ENCODE measurements at regions not wholly inside any gene's neighbourhood (a gene's known extent, or its start where the extent isn't known, plus 50 kb on each side); places are given as distances from the start of the nearest gene placed in this dataset.
"Not testable (repeated sequence)": the region's sequence is repeated elsewhere in the genome, so short reads cannot be mapped to it uniquely, and the experiment has no call there.

DNA sequence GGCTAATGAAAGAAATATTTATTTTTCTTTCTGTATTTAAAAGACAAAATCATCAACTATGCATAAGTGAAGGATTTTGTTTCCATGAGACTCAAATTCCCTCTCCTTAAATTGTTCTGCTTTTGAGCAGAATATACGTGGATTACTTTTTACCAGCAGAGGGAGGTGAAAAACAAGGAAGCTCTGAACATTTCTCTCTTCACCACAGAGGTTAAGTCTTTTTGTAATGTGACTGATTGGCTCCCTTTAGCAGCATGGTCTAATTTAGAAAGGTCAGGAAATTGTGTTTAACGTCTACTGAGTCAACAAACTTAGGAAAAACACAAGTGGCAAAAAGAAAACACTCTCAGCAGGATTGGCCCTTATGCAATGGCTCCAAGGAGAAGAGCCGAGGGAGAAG is 55.1 kb upstream of the F9 start:
- no peak for DNase-seq

DNA sequence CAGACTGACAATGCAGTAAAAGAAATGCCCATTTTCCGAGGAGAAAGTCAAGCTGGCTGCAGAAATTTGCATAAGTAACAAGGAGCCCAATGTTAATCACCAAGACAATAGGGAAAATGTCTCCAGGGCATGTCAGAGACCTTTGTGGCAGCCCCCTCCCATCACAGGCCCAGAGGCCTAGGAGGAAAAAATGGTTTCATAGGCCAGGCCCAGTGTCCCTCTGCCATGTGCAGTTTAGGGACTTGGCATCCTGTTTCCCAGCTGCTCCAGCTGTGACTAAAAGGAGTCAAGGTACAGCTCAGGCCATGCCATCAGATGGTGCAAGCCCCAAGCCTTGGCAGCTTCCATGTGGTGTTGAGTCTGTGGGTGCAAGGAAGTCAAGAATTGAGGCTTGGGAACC is 68.6 kb upstream of the F9 start:
- DNase-seq, result not testable (repeated sequence)

DNA sequence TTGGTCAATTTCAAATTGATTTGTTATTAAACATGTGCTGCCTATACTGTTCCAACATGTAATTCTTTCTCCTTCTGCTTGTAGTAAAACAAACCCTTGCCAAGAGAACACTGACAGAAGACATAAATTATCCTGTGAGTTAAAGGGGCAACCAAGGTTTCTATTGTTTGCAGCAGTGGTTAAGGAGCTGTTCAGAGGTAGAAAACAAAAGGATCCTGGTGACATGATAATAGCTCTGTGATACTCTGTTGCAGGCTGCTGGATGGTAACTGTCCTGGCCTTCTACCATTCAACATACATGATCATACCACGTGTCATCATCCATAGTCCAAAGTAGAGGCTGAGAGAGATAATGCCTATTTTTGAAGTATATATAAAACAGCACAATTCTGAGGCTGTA is 75.8 kb upstream of the F9 start:
- no peak for DNase-seq

DNA sequence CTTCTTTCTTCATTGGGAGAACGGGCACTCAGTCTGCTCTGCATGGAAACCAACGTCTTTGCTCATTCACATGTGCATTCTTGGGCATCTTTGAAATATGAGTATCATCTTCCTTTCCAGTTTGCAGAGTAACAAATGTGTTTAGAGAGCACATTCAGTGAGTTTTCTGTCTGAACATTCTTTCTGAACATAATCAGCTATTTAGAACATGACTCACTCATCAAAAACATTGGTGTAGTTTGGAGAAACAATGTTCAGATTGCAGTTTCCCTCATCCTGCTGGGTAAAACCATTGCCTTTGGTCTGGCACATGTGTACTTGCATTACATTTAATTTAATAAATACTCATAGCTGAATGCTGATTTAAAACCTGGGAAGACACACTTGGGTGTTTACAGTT is 81.5 kb upstream of the F9 start:
- no peak for DNase-seq

DNA sequence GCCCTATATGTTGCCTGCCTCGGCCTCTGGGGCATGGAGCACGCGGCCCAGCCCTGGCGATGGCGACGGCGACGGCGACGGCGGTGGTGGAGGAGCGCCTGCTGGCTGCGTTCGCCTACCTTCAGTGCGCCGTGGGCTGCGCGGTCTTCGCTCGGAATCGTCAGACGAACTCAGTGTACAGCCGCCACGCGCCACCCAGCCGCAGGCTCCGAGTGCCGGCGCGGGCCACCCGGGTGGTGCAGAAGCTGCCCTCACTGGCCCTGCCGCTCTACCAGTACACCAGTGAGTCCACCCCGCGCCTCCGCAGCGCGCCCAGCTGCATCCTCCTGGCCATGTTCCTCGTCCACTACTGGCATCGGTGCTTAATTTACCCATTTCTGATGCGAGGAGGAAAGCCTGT is 83.7 kb upstream of the F9 start:
- DNase-seq, result no peak

DNA sequence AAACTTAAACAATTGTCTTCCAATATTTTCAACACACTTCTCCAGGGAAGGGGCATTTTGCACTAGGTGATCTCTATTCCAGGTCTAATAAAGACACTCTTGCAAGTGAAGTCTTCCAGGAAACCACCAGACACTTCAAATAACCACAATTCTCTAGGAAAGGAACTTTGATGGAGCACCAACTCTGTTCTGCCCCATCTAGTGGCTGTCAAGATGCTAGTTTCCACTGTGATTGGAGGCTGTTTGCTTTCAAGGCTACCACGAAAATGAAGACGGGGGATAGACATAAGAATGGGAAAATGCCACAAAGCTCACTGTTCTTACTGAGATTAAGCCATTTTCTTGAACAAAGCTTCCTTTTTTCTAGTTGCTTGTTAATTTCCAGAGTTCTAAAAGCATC is 100.6 kb upstream of the F9 start:
- DNase-seq, result no peak

DNA sequence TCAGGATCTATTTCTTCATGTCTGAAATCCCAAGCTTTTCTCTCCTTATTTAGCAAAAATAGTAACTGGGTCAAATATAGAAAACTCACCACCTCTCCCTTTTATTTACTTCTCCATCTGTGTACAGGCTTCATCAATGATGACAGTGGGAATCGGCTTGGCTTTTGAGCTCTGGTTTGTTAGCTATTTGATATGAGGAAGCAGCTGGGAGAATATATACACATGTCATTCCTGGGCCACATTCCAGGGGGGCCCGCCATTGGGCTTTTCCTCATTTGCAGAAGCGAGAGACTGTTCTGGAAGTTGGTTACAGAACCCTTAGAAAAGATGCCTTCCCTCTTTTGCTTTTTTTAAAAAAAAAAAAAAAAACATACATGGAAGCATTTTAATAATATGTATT is 107.4 kb upstream of the F9 start:
- DNase-seq, result no peak

DNA sequence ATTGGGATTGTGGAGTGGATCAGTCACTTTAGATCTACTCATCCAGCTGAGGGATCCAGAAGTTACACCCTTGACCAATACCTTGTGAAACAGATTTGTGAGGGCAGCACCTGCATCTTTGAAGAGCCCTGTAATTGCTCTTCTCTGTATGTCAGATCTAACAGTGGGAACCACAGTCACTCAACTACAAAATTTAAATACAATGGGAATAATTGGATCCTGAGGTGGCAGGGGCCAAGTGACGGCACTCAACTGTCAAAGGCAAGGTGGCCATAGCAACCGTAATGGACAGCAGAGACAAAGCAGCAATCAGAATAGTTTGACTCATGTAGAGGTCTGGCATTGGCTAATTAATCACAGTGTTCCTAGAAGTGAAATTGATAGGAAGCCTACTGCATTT is 132.3 kb upstream of the F9 start:
- not testable (repeated sequence) for DNase-seq

DNA sequence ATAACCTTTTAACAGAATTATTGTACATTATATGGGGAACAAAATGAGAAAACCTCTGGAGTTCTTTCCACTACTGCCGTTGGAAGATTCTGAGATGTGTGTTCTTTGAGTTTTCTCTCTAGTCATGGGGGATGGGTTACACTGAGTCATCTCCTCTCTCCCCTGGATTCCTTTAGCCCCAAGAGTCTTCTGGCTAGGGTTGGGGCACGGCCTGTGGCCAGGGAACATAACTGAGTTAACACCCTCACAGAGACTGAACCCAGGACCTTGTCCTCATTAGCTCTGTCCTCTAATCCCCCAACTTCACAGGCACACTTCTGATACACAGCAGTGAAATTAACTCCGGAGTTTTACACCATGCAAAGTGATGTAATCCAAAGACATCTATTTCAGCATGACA is 142.3 kb upstream of the F9 start:
- no peak for DNase-seq

DNA sequence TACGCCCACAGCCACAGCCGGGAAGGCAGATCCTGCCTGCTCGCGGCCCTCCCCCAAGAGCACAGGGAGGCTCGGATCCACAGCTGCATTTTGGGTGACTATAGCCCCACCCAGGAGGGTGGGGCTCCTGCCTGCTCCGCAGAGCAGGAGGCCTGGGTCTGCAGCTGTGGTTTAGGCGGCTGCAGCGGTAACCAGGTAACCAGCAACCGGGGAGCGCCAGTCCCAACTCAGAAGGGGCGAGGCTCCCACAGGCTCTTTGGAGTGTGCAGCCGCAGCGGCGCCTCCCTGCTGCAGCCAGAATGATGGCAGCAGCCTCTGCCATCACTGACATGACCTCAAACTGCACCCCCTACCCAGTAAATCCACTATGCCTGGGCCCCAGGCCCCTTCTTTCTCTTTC is 148.0 kb upstream of the F9 start:
- no peak for DNase-seq

DNA sequence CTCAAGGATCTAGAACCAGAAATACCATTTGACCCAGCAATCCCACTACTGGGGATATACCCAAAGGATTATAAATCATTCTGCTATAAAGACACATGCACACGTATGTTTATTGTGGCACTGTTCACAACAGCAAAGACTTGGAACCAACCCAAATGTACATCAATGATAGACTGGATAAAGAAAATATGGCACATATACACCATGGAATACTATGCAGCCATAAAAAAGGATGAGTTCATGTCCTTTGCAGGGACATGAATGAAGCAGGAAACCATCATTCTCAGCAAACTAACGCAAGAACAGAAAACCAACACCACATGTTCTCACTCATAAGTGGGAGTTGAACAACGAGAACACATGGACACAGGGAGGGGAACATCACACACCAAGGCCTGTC is 154.0 kb upstream of the F9 start:
- DNase-seq, result not testable (repeated sequence)

DNA sequence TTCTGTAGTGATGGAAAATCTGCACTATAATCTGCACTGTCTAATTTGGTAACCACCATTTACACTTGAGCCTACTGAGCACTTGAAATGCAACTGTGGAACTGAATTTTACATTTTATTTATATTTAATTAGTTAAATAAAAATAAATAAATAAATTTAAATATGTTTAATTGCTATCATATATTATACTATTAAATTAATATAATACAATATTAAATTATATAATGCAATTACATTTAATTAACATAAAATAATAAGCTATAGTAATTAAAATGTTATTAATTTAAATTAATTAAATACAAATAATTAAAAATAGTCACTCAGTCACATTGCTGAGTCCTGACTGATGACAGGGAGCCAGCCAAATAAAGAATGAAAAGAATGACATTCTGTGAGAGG is 170.2 kb upstream of the F9 start:
- no peak for DNase-seq

DNA sequence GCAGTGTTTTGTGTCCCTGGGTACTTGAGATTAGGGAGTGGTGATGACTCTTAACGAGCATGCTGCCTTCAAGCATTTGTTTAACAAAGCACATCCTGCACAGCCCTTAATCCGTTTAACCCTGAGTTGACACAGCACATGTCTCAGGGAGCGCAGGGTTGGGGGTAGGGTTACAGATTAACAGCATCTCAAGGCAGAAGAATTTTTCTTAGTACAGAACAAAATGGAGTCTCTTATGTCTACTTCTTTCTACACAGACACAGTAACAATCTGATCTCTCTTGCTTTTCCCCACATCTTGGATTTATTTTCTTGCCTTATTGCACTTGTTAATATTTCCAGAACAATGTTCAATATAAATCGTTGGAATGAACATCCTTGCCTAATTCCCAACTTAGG is 187.9 kb upstream of the F9 start:
- not testable (repeated sequence) for DNase-seq

DNA sequence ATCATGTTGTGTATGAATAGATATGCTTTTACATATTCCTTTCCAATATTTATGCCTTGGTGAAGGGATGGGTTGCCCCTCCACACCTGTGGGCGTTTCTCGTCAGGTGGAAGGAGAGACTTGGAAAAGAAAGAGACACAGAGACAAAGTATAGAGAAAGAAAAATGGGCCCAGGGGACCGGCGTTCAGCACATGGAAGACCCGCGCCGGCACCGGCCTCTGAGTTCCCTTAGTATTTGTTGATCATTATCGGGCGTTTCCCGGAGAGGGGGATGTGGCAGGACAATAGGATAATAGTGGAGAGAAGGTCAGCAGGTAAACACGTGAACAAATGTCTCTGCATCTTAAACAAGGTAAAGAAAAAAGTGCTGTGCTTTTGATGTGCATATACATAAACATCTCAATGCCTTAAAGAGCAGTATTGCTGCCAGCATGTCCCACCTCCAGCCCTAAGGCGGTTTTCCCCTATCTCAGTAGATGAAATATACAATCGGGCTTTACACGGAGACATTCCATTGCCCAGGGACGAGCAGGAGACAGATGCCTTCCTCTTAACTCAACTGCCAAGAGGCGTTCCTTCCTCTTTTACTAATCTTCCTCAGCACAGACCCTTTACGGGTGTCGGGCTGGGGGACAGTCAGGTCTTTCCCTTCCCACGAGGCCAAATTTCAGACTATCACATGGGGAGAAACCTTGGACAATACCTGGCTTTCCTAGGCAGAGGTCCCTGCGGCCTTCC is 188.5 kb upstream of the F9 start:
- DNase-seq, result not testable (repeated sequence)

DNA sequence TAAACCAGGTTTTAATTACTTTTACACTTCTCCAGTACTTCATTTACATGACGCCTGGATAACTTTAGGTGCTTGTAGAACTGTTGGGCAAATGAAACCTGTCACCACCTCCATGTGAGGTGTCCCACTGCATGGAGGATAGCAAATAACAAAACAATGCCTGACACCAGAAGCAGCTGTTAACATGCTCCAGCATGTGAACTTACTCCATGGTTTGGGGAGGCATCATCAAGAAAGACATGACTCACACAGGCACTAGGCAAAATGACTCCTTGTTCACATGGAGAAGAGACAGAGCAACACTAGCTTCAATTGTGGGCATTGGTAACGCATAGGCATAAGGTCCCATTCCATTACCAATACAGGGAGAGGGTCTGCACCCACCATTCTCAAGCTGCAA is 198.1 kb upstream of the F9 start:
- DNase-seq, result no peak

DNA sequence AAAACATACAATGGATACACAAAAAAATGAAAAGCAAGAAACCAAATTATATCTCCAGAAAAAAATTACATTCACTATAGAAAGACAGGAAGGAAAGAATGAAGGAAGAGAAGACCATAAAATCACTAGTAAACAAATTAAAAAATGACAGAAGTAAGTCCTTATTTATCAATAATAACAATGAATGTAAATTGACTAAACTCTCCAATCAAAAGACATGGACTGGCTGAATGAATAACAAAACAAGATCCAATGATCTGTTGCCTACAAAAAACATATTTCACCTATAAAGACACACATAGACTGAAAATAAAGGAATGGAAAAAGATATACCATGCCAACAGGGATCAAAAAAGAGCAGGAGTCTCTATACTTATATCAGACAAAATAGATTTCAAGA is 203.2 kb upstream of the F9 start:
- no peak for DNase-seq

DNA sequence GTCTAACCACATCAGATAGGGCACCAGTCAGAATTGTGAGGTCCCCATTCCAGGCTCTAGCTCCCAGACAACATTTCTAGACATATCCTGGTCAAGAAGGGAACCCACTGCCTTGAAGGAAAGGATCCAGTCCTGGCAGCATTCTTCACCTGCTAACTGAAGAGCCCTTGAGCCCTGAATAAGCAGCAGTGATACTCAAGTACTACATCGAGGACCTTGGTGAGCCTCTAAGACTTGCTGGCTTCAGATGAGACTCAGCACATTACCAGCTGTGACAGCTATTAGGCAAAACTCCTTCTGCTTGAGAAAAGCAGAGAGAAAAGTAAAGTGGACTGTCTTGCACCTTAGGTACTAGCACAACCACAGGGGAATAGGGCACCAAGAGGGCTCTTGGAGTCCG is 205.8 kb upstream of the F9 start:
- DNase-seq, result no peak

DNA sequence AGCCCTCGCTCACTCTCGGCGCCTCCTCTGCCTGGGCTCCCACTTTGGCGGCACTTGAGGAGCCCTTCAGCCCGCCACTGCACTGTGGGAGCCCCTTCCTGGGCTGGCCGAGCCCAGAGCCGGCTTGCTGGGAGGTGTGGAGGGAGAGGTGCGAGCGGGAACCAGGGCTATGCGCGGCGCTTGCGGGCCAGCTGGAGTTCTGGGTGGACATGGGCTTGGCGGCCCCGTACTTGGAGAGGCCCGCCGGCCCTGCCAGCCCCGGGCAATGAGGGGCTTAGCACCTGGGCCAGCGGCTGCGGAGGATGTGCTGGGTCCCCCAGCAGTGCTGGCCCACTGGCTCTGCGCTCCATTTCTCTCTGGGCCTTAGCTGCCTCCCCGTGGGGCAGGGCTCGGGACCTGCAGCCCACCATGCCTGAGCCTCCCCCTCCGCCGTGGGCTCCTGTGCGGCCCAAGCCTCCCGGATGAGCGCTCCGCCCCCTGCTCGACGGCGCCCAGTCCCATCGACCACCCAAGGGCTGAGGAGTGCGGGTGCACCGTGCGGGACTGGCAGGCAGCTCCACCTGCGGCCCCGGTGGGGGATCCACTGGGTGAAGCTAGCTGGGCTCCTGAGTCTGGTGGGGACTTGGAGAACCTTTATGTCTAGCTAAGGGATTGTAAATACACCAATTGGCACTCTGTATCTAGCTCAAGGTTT is 209.7 kb upstream of the F9 start:
- not testable (repeated sequence) for DNase-seq

DNA sequence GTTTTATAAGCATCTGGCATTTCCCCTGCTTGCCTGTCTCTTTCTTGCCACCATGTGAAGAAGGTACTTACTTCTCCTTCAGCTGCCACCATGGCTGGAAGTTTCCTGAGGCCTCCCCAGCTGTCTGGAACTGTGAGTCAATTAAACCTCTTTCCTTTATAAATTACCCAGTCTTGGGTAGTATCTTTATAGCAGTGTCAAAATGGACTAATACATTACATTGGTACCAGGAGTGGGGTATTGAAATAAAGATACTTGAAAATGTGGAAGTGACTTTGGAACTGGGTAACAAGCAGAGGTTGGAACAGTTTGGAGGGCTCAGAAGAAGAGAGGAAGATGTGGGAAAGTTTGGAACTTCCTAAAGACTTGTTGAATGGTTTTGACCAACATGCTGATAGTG is 223.9 kb upstream of the F9 start:
- DNase-seq, result not testable (repeated sequence)

DNA sequence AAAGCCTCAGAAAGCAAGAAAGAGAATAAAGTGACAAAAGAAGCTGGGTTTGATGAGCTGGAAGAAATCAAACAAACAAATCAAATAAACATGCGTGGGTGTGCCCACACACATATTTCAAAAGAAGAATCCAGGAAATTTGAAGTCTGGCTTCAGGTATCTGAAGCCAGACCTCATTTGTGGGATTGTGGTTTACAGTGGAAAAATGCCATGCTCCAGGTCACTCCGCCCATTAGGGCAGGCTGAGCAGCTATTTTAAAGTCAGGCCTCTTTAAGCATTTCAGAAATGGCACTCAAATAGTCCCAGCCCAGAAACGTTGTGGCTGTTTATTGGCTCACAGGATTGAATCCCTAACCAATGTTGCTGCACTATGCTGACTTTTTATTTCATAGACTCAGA is 226.1 kb upstream of the F9 start:
- no peak for DNase-seq

DNA sequence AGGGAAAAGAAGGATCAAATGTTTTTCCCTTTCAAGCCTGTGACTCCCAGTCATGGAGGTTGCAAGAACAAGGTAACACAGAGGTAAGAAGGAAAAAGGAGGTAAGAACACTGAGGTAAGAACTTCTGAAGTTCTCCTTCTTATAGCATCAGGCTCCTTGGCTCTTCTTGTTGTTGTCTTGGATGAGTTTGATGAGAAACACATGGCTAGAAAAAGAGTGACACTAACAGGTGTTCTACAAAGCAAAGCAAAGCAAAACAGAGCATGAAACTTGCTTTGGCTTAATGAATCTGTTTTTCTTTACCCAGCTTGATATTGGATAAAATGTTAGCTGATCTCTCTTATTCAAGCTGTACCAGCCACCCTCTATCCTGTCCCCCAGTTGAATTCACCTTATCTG is 231.2 kb upstream of the F9 start:
- DNase-seq, result no peak

DNA sequence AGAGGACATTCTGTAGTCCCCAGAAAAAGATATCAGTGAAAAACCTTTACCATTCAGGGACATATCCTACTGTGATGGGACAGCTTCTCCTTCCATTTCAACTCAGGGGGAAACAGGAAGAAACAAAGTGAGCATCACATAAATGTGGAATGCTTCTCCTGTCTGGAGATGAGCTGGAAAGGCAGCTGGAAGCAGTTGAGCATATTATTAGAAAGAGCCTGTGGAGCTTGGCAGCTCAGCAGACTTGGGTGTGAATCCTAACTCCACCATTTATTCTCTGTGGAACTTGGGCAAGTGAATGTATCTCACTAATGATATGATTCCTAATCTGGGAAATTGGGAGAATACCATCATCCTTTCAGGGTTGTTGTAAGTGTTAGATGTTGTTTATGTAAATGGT is 232.1 kb upstream of the F9 start:
- DNase-seq, result no peak

DNA sequence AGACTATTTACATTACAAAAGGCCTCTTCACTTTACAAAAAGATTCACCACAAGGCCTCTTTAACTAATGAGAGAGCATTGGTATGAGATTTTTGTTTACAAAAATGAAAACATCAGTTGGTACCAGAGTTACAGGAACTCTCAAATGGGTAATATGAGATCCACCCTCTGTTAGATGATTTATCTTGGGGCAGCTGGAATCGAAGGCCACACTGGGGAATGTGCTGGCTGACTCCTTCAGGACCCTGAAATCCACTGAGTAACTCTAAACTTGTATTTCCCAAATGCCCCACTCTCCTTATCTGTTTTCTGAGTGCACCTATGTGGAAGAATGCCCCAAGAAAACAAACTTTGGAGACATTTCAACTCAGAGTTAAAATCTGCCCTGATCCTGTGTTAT is 232.9 kb upstream of the F9 start:
- DNase-seq, result no peak

DNA sequence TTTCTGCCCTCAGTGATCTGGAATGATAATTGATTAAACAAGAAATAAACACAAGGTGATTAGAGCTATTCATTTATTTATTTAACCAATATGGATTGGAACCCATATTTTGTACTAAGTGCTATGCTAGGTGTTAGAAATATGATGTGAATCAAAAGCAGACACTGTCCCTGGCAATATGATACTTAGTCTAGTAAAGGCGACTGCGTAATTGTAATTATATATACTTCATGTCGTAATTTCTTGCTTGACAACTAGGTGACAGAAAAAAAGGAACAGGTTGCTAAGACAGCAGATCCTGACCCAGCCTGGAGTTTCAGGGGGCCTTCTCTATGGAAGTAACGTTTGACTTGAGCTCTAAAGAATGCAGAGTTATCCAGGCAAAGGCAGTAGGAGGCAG is 236.5 kb upstream of the F9 start:
- DNase-seq, result no peak

DNA sequence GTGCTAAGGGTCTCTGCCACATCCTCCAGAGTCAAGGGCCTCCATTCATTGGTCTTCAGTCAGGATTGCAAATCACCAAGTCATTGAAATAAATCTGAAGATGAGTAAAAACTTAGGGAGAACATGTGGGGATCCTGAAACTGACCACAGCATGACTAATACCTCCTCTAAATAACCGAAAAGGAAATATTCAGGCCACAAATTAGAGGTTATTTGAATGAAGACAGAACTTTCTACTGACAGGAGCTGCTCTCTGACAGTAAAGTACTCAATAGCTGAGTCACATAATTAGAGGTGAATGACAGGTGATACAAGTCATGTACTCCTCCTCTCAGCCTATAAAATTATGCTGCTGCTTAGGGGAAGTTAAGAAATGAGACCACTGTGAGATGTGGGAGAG is 240.2 kb upstream of the F9 start:
- peak; percentile 18 for DNase-seq
